ACHN (cell line): ENCODE measurements at regions not wholly inside any gene's neighbourhood (a gene's known extent, or its start where the extent isn't known, plus 50 kb on each side); places are given as distances from the start of the nearest gene placed in this dataset.
"Not testable (repeated sequence)": the region's sequence is repeated elsewhere in the genome, so short reads cannot be mapped to it uniquely, and the experiment has no call there.

Experiments used
- DNase-seq: peaks from one replicate; pipeline ENCODE4 v3.0.0-alpha.2; 2015
- in situ Hi-C: cut with HindIII; loops from 2 replicates; pipeline ENCODE4 v1.10.0; 2017; ENCODE audit warnings: low sequenced_read_pairs, low pct_ligation_motif_present, low pct_unique_long_range_greater_than_20kb

DNA sequence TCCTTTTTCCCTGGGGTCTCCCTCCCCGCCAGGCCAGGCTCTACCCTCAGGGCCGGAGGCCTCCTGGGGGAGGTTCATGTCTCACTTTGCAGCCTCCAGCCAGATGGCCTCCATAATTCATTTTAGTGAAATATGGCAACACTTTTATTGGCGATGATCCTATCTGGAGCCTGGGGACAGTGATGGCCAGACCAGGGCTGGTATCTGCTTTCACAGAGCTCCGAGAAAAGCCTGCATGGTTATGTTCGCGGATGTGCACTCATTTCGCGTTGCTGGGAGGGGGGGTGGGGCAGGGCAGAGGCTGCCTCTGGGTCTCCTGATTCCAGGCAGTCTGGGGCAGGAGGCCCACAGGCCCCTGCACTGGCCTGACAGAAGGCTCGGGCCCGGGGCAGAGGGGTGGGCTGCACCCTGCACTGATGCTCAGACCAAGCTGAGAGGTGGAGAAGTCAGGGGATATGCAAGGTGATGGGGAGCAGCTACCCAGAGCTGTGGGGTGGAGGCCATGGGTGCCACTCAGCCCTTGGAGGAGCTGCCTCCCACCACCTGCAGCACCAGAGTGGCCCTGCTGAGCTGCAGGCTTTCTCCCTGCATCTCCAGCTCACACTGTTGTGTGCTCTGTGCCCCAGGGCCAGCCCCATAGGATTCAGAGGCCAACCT lies 85.3 kb upstream of the RET start:
- in situ Hi-C loops: no loop called here
- no peak for DNase-seq

- in situ Hi-C loops: no loop called here
- no peak for DNase-seq
Observed at GRCh38 chr10:42992156-42992956, 84.5 kb upstream of the RET start.

DNA sequence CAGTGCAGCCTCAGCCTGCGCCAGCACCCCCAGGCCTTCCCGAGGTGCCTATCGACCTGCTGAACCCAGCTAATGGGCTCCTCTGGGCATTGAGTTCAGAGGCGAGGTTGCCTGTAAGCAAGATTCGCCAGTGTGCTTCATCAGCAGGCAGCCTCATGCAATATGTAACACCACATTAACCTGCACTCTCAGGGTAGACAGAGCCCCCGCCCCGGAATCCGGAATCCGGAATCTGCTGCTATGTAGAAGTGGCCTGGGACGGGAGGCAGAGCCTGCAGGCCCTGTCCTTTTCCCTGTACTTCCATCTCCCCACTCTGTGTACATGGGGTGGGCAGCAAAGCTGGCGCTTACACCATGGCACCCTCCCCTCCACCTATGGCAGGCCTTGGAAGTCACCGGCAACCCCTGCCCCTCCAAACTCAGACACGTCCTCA lies 83.9 kb upstream of the RET start:
- DNase-seq: no peak
- in situ Hi-C loops: no loop called here

DNA sequence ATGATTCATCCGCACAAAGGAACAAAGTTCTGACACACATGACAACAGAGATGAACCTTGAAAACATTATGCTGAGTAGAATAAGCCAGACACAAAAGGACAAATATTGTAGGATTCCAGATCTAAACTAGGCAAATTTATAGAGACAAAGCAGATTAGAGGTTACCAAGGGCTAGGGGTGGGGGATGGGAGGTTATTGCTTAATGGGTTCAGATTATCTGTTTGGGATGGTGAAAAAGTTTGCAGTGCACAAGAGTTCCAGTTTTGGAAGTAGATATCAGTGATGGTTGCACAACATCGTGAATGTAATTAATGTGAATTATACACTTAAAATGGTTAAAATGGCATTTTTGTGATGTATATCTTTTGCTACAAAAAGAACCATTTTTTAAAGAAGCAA lies 82.0 kb upstream of the RET start:
- DNase-seq, in situ Hi-C loops: not testable (repeated sequence)

- in situ Hi-C loops: no loop called here
- no peak for DNase-seq
Observed at GRCh38 chr10:42995537-42995936, 81.3 kb upstream of the RET start.

DNA sequence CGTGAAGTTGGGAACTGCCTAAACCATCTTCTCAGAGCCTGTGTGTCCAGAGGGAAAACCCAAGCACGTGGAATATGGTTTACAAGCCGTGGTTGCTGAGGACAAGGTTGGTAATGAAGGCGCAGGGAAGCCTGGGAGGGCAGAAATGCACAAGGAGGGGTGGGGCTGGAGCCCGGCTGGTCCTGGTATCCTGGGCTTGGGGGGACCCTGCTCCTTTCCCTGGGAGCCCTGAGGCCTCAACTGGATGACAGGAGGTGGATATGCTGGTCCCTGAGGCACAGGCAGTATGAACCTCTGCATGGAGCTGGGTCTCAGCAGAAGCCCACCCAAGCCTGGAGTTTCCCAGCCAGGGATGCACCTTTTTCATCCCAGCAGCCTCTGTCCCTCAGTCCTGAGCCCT lies 80.3 kb upstream of the RET start:
- DNase-seq: no peak
- in situ Hi-C loops: no loop called here

DNA sequence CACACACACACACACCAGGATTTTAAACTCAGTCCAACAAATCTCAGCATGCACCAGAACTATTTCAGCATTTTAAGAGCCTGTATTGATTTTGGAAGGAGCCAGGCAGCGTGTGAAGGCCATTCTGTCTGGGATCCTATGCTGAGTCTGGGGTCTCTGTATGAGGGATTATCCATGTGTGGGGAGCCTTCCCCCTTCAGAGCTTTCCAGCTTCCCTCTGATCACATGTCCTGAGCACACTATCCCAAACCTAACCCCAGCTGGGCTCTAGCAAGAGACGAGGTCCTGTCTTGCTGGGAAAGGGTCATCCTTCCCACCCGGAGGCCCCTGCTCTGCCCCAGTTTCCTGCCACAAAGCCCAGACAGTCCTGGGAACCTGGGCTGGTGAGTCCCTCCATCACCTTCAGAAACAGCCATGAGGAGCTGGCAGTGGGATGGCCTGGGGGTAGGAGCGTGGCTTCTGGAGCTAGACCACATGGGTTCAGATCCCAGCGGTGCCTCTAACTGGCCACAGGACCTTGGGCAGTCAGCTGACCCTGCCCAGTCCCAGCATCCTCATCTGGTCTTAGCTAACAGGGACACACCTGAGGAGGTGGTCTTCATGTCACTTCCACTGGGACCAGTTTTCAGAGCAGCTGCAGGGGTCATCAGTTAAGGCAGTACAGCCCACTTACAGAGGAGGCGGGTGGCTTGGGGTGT lies 79.6 kb upstream of the RET start:
- no peak for DNase-seq
- in situ Hi-C loops: no loop called here

DNA sequence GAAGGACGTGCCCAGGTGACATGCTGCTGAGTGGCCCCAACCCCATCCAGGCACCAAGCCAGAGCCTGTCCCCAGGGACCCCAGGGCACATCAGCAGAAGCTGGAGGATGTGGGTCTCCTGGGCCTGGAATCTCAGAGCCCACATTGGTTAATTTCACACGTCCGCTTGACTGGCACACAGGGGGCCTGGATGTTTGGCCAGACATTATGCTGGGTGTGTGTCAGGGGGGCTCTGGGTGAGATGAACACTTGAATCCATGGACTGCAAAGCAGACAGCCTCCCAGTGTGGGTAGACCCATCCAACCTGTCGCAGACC lies 79.1 kb upstream of the RET start:
- DNase-seq: no peak
- in situ Hi-C loops: no loop called here

DNA sequence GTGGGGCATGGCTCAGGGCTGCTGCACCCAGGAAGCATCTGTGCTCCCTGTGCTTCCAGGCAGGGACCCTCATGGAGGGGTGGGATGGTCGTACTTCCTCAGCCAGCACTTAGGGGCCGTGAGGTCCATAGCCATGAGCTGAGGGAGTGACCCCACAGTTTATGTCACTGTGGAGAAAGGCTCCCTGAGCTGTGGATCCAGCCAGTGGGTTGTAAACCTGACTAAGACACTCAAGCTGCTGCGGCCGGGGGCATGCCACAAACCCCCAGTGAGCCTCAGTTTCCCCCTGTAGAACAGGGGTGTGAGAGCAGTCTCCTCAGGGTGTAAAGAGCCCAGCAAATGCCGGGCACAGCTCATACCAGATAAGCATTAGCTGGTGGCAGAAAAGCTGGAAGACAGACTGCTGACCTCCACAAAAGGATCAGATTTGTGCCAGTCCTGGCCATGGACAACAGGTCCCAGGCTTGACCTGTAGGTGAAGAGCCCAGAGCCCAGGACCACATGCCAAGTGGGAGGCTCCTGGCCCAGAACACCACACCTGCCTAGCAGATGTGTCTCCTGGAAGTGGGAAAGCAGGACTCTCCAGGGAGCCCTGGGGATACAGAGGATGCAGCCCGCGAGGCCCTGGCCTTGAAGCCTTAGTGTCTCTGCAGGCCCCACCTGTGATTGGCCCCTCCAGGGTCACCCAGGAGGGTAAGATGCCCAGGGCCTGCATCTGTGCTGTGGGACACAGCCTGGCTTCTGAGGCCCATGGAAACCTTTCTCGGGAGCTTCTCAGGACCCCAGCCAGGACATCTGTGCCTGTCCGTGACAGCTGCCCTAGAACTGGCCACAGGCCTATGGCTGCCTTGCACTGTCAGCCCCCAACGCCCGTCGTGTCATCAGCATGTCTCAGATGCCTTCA lies 78.1 kb upstream of the RET start:
- in situ Hi-C loops: no loop called here
- no peak for DNase-seq

DNA sequence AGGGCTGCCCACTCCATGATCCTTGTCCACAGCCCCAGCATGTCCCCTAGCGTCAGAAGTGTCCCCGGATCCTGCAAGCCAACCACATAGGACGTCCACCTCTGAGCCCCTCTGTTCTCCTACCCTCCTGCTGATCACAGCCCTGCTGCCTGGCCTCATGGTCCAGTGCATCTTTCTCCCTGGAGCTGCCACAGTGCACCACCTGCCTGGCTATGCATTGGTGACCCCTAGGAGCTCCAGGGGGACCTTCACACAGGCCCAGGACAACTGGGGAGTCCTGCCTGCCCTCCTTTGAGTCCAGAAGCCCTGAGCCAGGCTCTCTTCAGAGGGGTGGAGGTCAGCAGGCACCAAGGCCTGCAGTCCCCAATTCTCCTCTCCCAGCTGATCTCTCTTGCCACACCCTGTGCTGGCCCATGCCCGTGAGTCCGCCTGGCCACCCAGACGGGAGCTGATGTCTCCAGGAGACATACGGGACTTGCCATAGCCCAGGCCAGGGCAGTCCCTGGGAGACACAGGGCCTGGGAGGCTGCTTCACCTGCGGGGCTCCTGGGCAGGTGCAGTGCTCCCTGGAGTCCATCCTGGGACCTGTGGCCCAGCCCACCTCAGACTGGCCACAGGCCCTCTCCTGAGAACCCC lies 77.4 kb upstream of the RET start:
- in situ Hi-C loops: no loop called here
- DNase-seq: no peak

DNA sequence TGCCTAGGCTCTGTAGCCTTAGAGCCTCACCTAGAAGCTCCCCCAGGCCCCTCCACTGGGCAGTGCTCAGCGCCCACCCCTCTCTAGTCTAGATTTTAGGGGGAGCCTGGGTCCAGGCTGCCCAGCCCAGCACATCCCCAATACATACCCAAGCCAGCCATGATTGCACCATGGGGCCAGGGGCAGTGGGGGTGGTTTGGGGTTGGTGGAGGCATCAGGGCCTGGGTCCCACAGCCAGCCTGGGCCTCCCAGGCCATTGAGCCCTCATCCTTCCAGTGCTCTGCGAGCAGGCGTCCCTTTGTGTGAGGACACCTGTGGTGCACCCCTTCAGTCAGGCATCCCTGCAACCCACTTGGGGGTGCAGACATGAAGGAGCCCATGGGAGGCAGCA lies 76.9 kb upstream of the RET start:
- in situ Hi-C loops: no loop called here
- DNase-seq: no peak

DNA sequence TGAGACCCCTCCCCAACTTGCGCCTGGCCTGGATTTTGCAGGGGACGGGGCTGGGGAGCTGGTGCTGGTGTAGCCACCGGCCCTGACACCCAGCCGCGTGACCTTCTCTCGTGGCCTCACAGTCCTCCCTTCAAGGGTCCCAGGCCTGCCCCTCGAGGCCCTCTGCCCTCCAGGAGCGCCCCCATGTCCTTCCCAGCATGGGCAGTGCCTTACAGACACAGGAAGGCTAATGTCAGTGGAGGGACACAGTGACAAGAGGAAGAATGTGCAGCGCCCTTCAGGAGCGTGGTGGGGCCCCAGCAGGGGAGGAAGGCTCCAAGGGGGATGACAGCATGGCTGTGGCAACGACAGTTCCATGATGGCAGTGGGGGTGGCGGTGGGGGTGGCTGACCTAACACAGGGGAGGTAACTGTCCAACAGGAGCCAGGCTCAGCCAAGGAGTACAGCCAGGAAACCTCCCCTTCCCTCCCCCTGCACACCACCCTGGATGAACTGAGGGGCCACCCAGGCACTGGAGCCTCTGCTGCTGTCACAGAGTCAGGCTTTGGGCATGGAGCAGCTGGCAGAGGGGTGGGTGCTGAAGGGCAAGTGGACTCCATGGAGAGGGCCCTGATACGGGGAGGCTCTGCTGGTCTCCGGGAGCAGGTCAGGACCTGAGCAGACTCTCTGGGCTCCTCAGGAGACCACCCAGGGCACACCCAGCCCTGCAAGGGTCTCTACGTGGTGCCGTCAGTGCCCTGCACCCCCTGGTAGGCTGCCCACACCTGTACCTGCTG lies 76.0 kb upstream of the RET start:
- no peak for DNase-seq
- in situ Hi-C loops: no loop called here

- in situ Hi-C loops: no loop called here
- DNase-seq: no peak
Observed at GRCh38 chr10:43001427-43001795, 75.5 kb upstream of the RET start.

DNA sequence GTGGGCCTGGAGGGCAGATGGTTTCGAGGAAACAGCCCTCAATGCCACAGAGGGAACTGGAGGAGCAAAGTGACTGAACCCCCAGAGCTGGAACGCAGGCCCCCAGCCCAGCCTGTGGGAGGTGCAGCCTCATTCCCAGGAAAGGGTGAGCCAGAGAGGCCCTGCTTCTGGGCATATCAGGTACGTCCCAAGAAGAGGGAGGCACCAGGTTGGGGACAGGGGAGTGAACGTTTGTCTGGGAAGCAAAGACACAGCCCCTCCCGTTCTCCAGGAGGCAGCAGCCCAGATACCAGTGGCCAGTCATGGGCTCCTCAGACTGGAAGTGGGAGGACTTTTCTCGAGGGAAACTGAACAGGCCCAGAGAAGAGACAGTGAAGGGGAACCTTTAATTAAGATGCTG lies 74.3 kb upstream of the RET start:
- no peak for DNase-seq
- in situ Hi-C loops: no loop called here

DNA sequence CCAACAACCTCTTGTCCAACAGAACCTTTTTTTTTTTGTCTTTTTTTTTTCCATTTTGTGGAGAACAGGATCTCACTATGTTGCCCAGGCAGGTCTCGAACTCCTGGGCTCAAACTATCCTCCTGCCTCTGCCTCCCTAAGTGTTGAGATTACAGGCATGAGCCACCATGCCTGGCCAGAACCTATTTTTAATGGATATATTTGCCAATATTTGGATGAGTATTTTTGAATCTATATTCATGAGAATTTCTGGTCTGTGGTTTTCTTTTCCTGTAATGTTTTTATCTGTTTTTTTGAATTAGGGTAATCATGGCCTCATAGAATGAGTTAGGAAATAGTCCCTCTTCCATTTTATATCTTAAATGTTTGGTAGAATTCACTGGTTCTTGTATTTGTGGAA lies 70.4 kb upstream of the RET start:
- in situ Hi-C loops: no loop called here
- no peak for DNase-seq

- no peak for DNase-seq
- in situ Hi-C loops: no loop called here
Observed at GRCh38 chr10:43012578-43012977, 64.3 kb upstream of the RET start.

GRCh38 chr10:43013065-43013464 lies 63.8 kb upstream of the RET start:
- no peak for DNase-seq
- in situ Hi-C loops: no loop called here

- DNase-seq: no peak
- in situ Hi-C loops: no loop called here
Observed at GRCh38 chr10:43024524-43024923, 52.3 kb upstream of the RET start.
